MCF 10A (cell line): ENCODE measurements at regions not wholly inside any gene's neighbourhood (a gene's known extent, or its start where the extent isn't known, plus 50 kb on each side); places are given as distances from the start of the nearest gene placed in this dataset.

Experiments
- BruUV-seq: library from RNA; stranded (reverse); fragments of 400-500 nt; replicated peaks from 2 replicates; lab custom pipeline; 2021; lab: Mats Ljungman, UMichigan
- CTCF ChIA-PET: fragments of 300-600 bp; sonication (Branson Sonifier 250); formaldehyde crosslinking; extraction: SDS; loops from one replicate; lab custom pipeline; 2021; ENCODE audit warnings: antibody characterized with exemption, inconsistent platforms; lab: Yijun Ruan, JAX
- POLR2A ChIA-PET: fragments of 300-600, 350-650 bp; sonication (Branson Sonifier 250); formaldehyde crosslinking; extraction: SDS; loops from one replicate; lab custom pipeline; 2020; ENCODE audit warnings: antibody characterized with exemption, inconsistent platforms; lab: Yijun Ruan, JAX
- DNase-seq: peaks from one replicate; pipeline ENCODE4 v3.0.0-alpha.2; 2018; ENCODE audit not compliant: unreplicated experiment
- H3K27ac Mint-ChIP-seq: one replicate; pipeline ENCODE4 v1.8.0; 2022; ENCODE audit warnings: mild to moderate bottlenecking, low read depth, mixed read lengths; ENCODE audit not compliant: unreplicated experiment
- H3K27me3 Mint-ChIP-seq: one replicate; pipeline ENCODE4 v1.8.0; 2022; ENCODE audit warnings: mixed read lengths; ENCODE audit not compliant: insufficient read depth, unreplicated experiment
- H3K36me3 Mint-ChIP-seq: one replicate; pipeline ENCODE4 v1.8.0; 2022; ENCODE audit warnings: mild to moderate bottlenecking, moderate library complexity, mixed read lengths; ENCODE audit not compliant: insufficient read depth, unreplicated experiment
- H3K4me1 Mint-ChIP-seq: one replicate; pipeline ENCODE4 v1.8.0; 2022; ENCODE audit warnings: mixed read lengths; ENCODE audit not compliant: insufficient read depth, unreplicated experiment
- H3K4me3 Mint-ChIP-seq: one replicate; pipeline ENCODE4 v1.8.0; 2022; ENCODE audit warnings: mild to moderate bottlenecking, moderate library complexity, mixed read lengths; ENCODE audit not compliant: unreplicated experiment
- H3K9me3 Mint-ChIP-seq: one replicate; pipeline ENCODE4 v1.8.0; 2022; ENCODE audit warnings: mixed read lengths; ENCODE audit not compliant: unreplicated experiment
- intact Hi-C: fragments of 100-400 bp; cut with micrococcal nuclease; formaldehyde crosslinking; loops from 2 replicates; pipeline ENCODE4 v1.14.1; 2022
- TF ChIP-seq, protein P1 (sequence below): fragments of 200-600 bp; IDR thresholded peaks from one replicate; pipeline ENCODE4 v1.8.0; 2022; ENCODE audit warnings: antibody characterized with exemption, mild to moderate bottlenecking; ENCODE audit not compliant: unreplicated experiment

DNA sequence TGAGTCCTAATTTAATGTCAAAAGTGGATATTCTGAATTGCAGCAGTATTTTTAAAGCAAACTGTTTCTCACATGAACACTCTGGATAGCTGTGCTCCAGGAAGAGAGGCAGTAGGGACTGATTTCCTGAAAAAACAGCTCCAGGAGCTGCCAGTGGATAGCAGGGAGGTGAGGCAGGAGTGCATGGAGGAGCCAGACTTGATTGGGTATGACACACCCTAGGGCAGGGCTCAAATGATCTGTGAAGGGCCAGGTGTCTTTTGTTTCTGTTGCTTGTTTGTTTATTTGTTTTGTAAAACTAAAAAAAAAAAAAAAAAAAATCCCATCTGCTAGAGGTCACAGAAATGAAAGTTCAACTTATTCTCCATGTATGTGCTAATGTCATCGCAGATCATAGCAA is 83.4 kb downstream of the ADRB2 start:
- peak; percentile 43 for DNase-seq
- no peaks in the 10 kb centered on the region for H3K36me3 Mint-ChIP-seq
- CTCF ChIA-PET, result interaction anchor here (0.5 to 8.7 kb wide), 8 partner anchors 40 to 530 kb away, joined by 3 to 201 read pairs (median 24); no protein-coding TSS in a partner anchor

DNA sequence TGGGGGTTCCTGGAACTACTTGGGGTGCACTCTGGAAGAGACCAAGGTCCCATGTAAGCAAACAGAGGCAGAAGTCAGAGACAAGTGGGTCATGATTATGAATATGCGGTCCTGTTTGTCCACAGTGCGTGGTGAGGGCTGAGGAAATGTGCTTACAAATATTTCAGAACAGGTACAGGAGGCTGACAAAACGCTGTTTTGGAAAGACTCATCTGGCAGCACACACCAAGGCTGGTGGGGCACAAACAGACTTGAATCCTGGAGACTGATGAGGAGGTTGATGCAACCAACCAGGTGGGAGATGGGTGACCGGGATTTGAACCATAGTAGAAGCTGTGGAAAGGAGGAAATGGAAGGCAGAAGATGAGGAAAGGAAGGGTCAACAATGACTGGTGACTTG is 83.8 kb downstream of the ADRB2 start:
- no peaks in the 10 kb centered on the region for H3K9me3 Mint-ChIP-seq
- POLR2A ChIA-PET, result interaction anchor here (0.7 to 8.8 kb wide), 6 partner anchors 40 to 125 kb away, joined by 3 to 284 read pairs (median 182); partner anchors contain the start of gene ADRB2
- CTCF ChIA-PET, result interaction anchor here (0.5 to 8.7 kb wide), 14 partner anchors 27 to 530 kb away, joined by 3 to 201 read pairs (median 14); no protein-coding TSS in a partner anchor
- H3K27me3 Mint-ChIP-seq, result no peaks in the 10 kb centered on the region
- H3K36me3 Mint-ChIP-seq, result no peaks in the 10 kb centered on the region
- TF ChIP-seq, protein P1, sequence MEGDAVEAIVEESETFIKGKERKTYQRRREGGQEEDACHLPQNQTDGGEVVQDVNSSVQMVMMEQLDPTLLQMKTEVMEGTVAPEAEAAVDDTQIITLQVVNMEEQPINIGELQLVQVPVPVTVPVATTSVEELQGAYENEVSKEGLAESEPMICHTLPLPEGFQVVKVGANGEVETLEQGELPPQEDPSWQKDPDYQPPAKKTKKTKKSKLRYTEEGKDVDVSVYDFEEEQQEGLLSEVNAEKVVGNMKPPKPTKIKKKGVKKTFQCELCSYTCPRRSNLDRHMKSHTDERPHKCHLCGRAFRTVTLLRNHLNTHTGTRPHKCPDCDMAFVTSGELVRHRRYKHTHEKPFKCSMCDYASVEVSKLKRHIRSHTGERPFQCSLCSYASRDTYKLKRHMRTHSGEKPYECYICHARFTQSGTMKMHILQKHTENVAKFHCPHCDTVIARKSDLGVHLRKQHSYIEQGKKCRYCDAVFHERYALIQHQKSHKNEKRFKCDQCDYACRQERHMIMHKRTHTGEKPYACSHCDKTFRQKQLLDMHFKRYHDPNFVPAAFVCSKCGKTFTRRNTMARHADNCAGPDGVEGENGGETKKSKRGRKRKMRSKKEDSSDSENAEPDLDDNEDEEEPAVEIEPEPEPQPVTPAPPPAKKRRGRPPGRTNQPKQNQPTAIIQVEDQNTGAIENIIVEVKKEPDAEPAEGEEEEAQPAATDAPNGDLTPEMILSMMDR, result no peak
- no peak for DNase-seq
- H3K27ac Mint-ChIP-seq, result peak overlapping the region; percentile 76
- H3K4me3 Mint-ChIP-seq, result no peak overlapping the region
- peaks cover 62% of the 10 kb centered on the region for H3K4me1 Mint-ChIP-seq
- no TSS peak for BruUV-seq
- intact Hi-C loops, result no loop called here

More for the DNA sequence above, 83.4 kb downstream of the ADRB2 start:
- POLR2A ChIA-PET, result interaction anchor here (8.0 to 8.8 kb wide), 4 partner anchors 52 to 81 kb away, joined by 175 to 284 read pairs (median 206); partner anchors contain the start of gene ADRB2
- no peaks in the 10 kb centered on the region for H3K27me3 Mint-ChIP-seq
- TF ChIP-seq, protein P1, result no peak
- H3K9me3 Mint-ChIP-seq, result no peaks in the 10 kb centered on the region
- intact Hi-C loops, result no loop called here
- H3K27ac Mint-ChIP-seq, result peak overlapping the region; percentile 76
- H3K4me3 Mint-ChIP-seq, result peak overlapping the region; percentile 30
- H3K4me1 Mint-ChIP-seq, result peaks cover 57% of the 10 kb centered on the region
- no TSS peak for BruUV-seq

DNA sequence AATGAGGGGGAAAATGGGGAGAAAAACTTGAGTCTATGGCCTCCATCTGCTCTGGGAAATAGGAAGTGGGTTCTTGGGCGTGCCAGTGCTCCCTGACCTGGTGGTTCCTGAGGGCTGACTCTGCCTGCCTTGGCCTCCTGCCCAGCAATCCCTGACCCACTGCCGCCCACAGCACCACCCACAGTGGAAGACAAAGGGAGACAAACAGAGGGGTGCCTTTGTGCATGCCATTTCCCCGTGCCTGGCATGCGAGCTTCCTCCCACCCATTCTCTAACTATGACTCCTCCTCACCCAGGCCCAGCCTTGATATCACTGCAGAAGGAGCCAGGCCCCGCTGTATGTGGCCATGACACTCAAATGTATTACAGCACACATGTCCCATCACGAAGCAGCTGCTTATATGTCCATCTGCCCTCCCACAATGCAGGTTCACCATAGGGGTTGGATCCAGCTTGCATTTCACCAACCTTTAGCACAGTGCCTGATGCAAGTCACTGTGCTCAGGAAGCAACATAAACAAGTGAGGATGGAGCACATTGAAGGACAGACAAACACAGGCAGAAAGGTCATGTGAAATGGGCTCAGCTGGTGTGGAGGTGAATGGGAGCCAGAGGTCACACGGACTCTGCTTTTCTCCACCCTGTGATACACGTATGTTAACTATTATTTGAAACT is 84.4 kb downstream of the ADRB2 start:
- Mint-ChIP-seq H3K4me3 (no peak overlapping the region), H3K27ac (peak overlapping the region; percentile 76), H3K9me3 (no peaks in the 10 kb centered on the region), H3K36me3 (no peaks in the 10 kb centered on the region), H3K27me3 (no peaks in the 10 kb centered on the region), H3K4me1 (peaks cover 68% of the 10 kb centered on the region)
- intact Hi-C loops, result no loop called here
- TF ChIP-seq, protein P1, result no peak
- ChIA-PET CTCF (interaction anchor here (0.5 to 8.7 kb wide), 20 partner anchors 8 to 529 kb away, joined by 3 to 201 read pairs (median 10); no protein-coding TSS in a partner anchor), POLR2A (interaction anchor here (0.7 to 8.8 kb wide), 6 partner anchors 39 to 124 kb away, joined by 3 to 284 read pairs (median 182); partner anchors contain the start of gene ADRB2)
- DNase-seq, result peak; percentile 72
- BruUV-seq, result no TSS peak

DNA sequence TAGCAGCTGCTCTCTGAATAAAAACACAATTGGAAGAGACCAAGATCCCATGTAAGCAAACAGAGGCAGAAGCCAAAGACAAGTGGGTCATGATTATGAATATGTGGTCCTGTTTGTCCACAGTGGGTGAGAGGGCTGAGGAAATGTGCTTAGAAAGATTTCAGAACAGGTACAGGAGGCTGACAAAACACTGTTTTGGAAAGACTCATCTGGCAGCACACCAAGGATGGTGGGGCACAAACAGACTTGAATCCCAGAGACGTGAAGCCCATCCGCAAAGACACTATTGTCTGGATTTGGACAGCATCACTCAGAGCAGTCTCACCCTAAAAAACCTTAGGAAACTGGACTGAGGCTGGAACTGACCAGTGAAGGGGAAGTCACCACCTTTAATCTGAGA is 85.0 kb downstream of the ADRB2 start:
- ChIA-PET POLR2A (interaction anchor here (0.6 to 8.8 kb wide), 9 partner anchors 10 to 165 kb away, joined by 4 to 284 read pairs (median 89); partner anchors contain the start of gene ADRB2), CTCF (interaction anchor here (0.9 to 8.7 kb wide), 22 partner anchors 12 to 214 kb away, joined by 3 to 201 read pairs (median 20); no protein-coding TSS in a partner anchor)
- H3K27ac Mint-ChIP-seq, result peak overlapping the region; percentile 76
- no peaks in the 10 kb centered on the region for H3K9me3 Mint-ChIP-seq
- no peaks in the 10 kb centered on the region for H3K36me3 Mint-ChIP-seq
- peaks cover 68% of the 10 kb centered on the region for H3K4me1 Mint-ChIP-seq
- intact Hi-C loops, result no loop called here
- TF ChIP-seq, protein P1, result no peak
- no TSS peak for BruUV-seq
- peak; percentile 26 for DNase-seq
- no peak overlapping the region for H3K4me3 Mint-ChIP-seq
- H3K27me3 Mint-ChIP-seq, result no peaks in the 10 kb centered on the region
